Activated CD8-positive, alpha-beta memory T cell treated with anti-CD3 and anti-CD28 coated beads, Interleukin-2, amount 50 U/mL, for 48 hours (primary cell): ENCODE measurements at regions not wholly inside any gene's neighbourhood (a gene's known extent, or its start where the extent isn't known, plus 50 kb on each side); places are given as distances from the start of the nearest gene placed in this dataset.
"Not testable (repeated sequence)": the region's sequence is repeated elsewhere in the genome, so short reads cannot be mapped to it uniquely, and the experiment has no call there.

Experiments
- DNase-seq: peaks from one replicate; pipeline ENCODE4 v3.0.0-alpha.2; 2020

GRCh38 chr11:128058580-128059208 is 528.7 kb downstream of the ETS1 start:
- no peak for DNase-seq

- no peak for DNase-seq
These were observed 529.5 kb downstream of the ETS1 start for GRCh38 chr11:128057786-128058395.

- DNase-seq: no peak
These were observed 531.7 kb downstream of the ETS1 start for GRCh38 chr11:128055576-128056217.

GRCh38 chr11:128053981-128054931 is 533.1 kb downstream of the ETS1 start:
- no peak for DNase-seq

- no peak for DNase-seq
These were observed 534.3 kb downstream of the ETS1 start for GRCh38 chr11:128052912-128053641.

GRCh38 chr11:128048121-128048520 is 539.2 kb downstream of the ETS1 start:
- DNase-seq: no peak

- no peak for DNase-seq
These were observed 540.3 kb downstream of the ETS1 start for GRCh38 chr11:128047026-128047425.

- DNase-seq: no peak
These were observed 541.1 kb downstream of the ETS1 start for GRCh38 chr11:128046213-128046612.

GRCh38 chr11:128045094-128045725 is 542.1 kb downstream of the ETS1 start:
- no peak for DNase-seq

GRCh38 chr11:128042290-128042751 is 545.0 kb downstream of the ETS1 start:
- DNase-seq: no peak

GRCh38 chr11:128040603-128041002 is 546.8 kb downstream of the ETS1 start:
- DNase-seq: no peak

GRCh38 chr11:128039140-128040021 is 548.0 kb downstream of the ETS1 start:
- peak; percentile 84 for DNase-seq

GRCh38 chr11:128036556-128037093 is 550.7 kb downstream of the ETS1 start:
- no peak for DNase-seq

GRCh38 chr11:128036006-128036405 is 551.4 kb downstream of the ETS1 start:
- no peak for DNase-seq

- not testable (repeated sequence) for DNase-seq
These were observed 555.7 kb downstream of the ETS1 start for GRCh38 chr11:128031538-128032134.

- DNase-seq: no peak
These were observed 558.1 kb downstream of the ETS1 start for GRCh38 chr11:128029219-128029722.

GRCh38 chr11:128026596-128026995 is 560.8 kb downstream of the ETS1 start:
- no peak for DNase-seq

- no peak for DNase-seq
These were observed 564.6 kb downstream of the ETS1 start for GRCh38 chr11:128022761-128023160.

- no peak for DNase-seq
These were observed 565.4 kb downstream of the ETS1 start for GRCh38 chr11:128022007-128022368.
